ENCODE measurements at regions not wholly inside any gene's neighbourhood (a gene's known extent, or its start where the extent isn't known, plus 50 kb on each side); places are given as distances from the start of the nearest gene placed in this dataset.

DNA sequence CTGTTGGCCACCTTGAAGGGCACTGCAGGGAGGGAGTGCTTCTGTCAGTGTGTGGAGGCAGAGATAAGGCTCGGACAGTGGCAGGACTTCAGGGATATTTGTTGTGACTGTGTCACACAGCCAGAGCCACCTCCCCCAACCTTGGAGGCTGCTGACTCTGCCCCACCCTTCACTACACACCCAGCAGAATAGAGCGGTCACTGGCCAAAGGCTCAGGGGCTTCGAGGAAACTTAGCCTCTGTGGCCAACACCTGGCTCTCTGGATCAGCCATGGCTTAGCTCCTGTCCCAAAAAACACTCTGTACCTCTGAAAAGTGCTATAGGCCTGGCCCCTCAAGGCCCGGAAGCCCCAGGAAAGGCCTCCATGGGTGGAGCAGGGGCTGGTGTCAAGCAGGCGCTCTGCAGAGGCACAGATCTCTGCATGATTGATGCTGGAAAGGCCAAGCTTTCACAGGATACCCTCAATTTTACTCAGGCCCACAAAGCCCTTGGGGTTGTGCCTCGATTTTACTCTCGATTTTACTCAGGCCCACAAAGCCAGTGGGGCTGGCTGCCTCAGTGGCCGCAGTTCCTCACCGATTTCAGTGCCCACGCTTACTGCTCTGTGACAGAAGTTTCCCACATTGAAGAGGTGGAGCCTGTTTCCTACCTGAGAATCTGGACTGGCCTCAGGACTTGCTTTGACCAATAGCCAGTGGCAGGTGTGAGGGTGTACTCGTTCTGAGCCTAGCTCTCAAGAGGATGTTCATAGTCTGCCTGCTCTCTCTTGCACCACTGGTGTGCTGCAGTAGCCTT, 113.2 kb upstream of the GPR26 start:
- intact Hi-C loops (cut with micrococcal nuclease) = no loop called here
- Mint-ChIP-seq H3K4me3 (no peak overlapping the region), H3K27me3 (peaks cover 12% of the 10 kb centered on the region), H3K9me3 (no peaks in the 10 kb centered on the region), H3K36me3 (ENCODE audit: low read depth) (no peaks in the 10 kb centered on the region), H3K27ac (no peak overlapping the region), H3K4me1 (ENCODE audit: low read depth) (no peaks in the 10 kb centered on the region)

- intact Hi-C loops (cut with micrococcal nuclease) = no loop called here
- Mint-ChIP-seq H3K4me3 (no peak overlapping the region), H3K27me3 (peaks cover 13% of the 10 kb centered on the region), H3K36me3 (ENCODE audit: low read depth) (no peaks in the 10 kb centered on the region), H3K27ac (no peak overlapping the region), H3K9me3 (no peaks in the 10 kb centered on the region), H3K4me1 (ENCODE audit: low read depth) (no peaks in the 10 kb centered on the region)
These were observed 112.2 kb upstream of the GPR26 start for GRCh38 chr10:123553810-123554430.

- intact Hi-C loops (cut with micrococcal nuclease) = no loop called here
- Mint-ChIP-seq H3K27me3 (peaks cover 16% of the 10 kb centered on the region), H3K36me3 (ENCODE audit: low read depth) (no peaks in the 10 kb centered on the region), H3K9me3 (no peaks in the 10 kb centered on the region), H3K27ac (no peak overlapping the region), H3K4me3 (no peak overlapping the region), H3K4me1 (ENCODE audit: low read depth) (no peaks in the 10 kb centered on the region)
These were observed 111.5 kb upstream of the GPR26 start for GRCh38 chr10:123554656-123555055.

- H3K27me3 Mint-ChIP-seq = peaks cover 17% of the 10 kb centered on the region
- intact Hi-C loops (cut with micrococcal nuclease) = no loop called here
- H3K4me3 Mint-ChIP-seq = no peak overlapping the region
- no peaks in the 10 kb centered on the region for H3K4me1 Mint-ChIP-seq (ENCODE audit: low read depth)
- H3K36me3 Mint-ChIP-seq (ENCODE audit: low read depth) = no peaks in the 10 kb centered on the region
- no peak overlapping the region for H3K27ac Mint-ChIP-seq
- no peaks in the 10 kb centered on the region for H3K9me3 Mint-ChIP-seq
These were observed 110.5 kb upstream of the GPR26 start for GRCh38 chr10:123555616-123556015.

DNA sequence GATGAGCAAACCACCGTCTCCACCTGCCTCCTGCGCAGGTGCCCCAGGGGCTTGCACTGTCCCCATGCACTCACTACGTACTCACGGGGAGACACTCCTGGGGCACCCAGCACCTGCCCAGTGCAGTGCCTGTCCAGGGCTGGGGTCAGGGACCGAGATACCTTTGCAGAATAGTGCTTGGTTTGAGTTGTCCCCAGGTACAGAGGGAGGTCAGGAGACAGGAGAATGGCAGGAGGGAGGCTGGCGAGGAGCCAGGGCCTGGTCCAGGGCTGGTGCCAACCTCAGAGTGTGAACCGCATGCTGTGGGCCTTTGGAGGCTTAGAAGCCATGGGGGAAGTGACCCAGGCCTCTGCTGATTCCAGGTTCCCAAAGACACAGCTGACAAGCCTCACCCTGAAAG, 110.1 kb upstream of the GPR26 start:
- no peaks in the 10 kb centered on the region for H3K4me1 Mint-ChIP-seq (ENCODE audit: low read depth)
- no peaks in the 10 kb centered on the region for H3K9me3 Mint-ChIP-seq
- H3K27me3 Mint-ChIP-seq = peaks cover 20% of the 10 kb centered on the region
- H3K27ac Mint-ChIP-seq = no peak overlapping the region
- H3K36me3 Mint-ChIP-seq (ENCODE audit: low read depth) = no peaks in the 10 kb centered on the region
- H3K4me3 Mint-ChIP-seq = no peak overlapping the region
- intact Hi-C loops (cut with micrococcal nuclease) = no loop called here

DNA sequence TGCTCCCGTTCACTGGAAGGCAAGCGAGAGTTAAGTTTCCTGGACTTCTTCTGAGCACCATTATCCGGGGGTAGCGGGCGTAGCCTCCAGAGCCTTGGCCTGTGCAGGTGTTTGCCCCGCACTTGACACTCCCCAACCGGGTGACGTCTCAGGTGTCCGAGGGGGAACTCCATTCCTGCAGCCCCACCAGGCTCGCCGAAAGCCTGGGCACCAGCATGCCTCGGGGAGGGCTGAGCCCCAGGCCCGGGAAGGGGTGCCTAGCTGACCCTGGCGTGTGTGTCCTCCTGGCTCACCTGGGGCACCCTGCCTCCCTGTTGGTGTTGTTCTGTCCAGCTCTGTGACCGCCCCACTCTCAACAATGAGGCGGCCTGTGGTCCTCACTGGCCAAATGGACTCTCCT, 109.4 kb upstream of the GPR26 start:
- Mint-ChIP-seq H3K27me3 (peaks cover 17% of the 10 kb centered on the region), H3K36me3 (ENCODE audit: low read depth) (no peaks in the 10 kb centered on the region), H3K9me3 (no peaks in the 10 kb centered on the region), H3K27ac (no peak overlapping the region), H3K4me1 (ENCODE audit: low read depth) (no peaks in the 10 kb centered on the region), H3K4me3 (no peak overlapping the region)
- intact Hi-C loops (cut with micrococcal nuclease) = no loop called here

DNA sequence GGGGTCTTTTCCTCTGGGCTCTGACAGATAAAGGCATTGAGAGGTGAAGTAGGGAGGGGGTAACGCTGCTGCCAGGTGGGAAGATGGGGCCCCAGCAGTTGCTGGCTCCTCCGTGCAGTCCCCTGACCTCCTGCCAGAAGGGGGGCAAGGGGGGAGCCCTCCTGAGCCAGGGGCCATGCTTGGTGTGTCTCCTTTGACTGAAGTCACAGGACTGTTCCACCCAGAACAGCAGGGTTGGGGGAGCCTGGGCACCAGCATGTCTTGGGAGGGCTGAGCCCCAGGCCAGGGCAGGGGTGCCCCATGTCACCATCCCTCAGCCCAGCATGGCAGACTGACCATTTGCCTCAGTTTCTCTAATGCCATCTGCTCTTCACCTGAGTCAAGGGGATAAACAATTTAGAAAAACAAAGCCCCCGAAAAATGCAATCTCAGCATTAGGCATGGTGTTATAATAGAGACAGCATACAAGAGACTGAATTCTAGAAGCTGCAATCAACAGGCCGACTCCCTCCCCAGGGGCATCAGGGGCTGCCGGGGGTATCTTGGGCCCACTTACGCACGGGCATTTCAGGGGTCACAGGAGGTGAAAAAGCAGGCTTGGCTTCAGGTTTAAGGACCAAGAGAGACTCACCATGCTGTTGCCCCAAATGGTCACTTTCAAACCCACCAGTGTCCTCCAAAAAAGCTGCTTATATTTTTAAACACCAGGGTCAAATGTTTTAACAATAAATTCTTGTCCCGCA, 108.6 kb upstream of the GPR26 start:
- H3K36me3 Mint-ChIP-seq (ENCODE audit: low read depth) = no peaks in the 10 kb centered on the region
- no peak overlapping the region for H3K4me3 Mint-ChIP-seq
- peaks cover 18% of the 10 kb centered on the region for H3K27me3 Mint-ChIP-seq
- no peaks in the 10 kb centered on the region for H3K4me1 Mint-ChIP-seq (ENCODE audit: low read depth)
- no peak overlapping the region for H3K27ac Mint-ChIP-seq
- no peaks in the 10 kb centered on the region for H3K9me3 Mint-ChIP-seq
- intact Hi-C loops (cut with micrococcal nuclease) = no loop called here

DNA sequence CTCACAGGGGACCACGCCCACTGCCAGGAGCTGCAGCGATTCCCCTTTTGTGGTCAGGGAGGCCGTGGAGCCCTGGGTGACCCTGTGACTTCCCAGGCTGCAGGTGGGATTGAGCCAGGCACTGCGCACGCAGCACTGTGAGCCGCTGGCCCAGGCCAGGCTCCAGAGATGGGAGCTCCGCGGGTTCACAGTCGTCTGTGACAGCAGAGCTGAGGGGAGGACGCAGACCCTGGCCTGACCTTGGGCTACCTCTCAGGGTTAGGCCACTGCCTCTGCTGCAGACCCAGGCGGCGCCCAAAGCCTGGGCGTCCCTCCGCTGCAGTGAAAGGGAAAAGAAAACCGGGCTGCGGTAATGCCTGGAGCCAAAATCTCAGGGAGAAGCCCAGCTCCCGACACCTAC, 107.5 kb upstream of the GPR26 start:
- H3K27ac Mint-ChIP-seq = no peak overlapping the region
- no peak overlapping the region for H3K4me3 Mint-ChIP-seq
- H3K27me3 Mint-ChIP-seq = peaks cover 21% of the 10 kb centered on the region
- no peaks in the 10 kb centered on the region for H3K4me1 Mint-ChIP-seq (ENCODE audit: low read depth)
- no peaks in the 10 kb centered on the region for H3K9me3 Mint-ChIP-seq
- intact Hi-C loops (cut with micrococcal nuclease) = loop anchor here (1.0 kb wide), 2 partner anchors 425 to 514 kb away; no protein-coding TSS in a partner anchor
- no peaks in the 10 kb centered on the region for H3K36me3 Mint-ChIP-seq (ENCODE audit: low read depth)

DNA sequence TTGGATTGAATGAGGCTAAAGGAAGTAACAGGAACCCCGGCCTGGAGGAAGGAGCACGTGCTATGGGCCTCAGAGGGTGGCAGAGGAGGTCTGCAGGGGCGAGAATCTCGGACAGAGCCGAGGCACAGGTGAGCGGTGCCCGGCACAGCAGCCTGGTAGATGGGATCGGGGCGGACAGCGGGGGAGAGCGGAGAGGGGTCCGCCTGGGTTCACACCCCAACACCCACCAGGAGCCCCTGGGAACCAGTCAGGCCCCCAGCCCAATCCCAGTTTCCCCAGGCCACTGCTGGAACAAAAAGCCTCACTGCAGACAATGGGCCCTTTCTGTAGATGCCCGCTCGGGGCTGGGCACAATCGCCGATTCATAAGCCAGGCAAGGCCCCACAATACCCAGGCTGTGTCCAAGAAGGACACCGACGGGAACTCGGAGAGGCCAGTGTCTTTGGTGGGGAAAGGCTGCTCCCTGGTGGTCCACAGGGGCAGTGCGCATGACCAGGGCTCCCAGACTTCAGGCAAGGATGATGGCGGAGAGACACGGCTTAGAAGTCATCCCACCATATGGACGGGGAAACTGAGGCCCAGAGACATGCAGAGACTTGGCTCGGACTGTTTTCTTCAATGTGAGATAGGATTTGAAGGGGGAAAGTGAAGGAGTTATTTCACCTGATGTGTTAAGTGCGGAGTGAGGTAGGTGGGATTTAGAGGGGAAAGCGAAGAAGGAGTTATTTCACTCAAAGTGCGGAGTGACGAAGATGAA, 106.9 kb upstream of the GPR26 start:
- Mint-ChIP-seq H3K27ac (no peak overlapping the region), H3K27me3 (peaks cover 21% of the 10 kb centered on the region), H3K9me3 (no peaks in the 10 kb centered on the region), H3K4me1 (ENCODE audit: low read depth) (no peaks in the 10 kb centered on the region), H3K4me3 (no peak overlapping the region), H3K36me3 (ENCODE audit: low read depth) (no peaks in the 10 kb centered on the region)
- intact Hi-C loops (cut with micrococcal nuclease) = loop anchor here (1.0 kb wide), 2 partner anchors 426 to 515 kb away; no protein-coding TSS in a partner anchor

- Mint-ChIP-seq H3K36me3 (ENCODE audit: low read depth) (no peaks in the 10 kb centered on the region), H3K27me3 (peaks cover 23% of the 10 kb centered on the region), H3K27ac (no peak overlapping the region), H3K9me3 (no peaks in the 10 kb centered on the region), H3K4me1 (ENCODE audit: low read depth) (no peaks in the 10 kb centered on the region), H3K4me3 (no peak overlapping the region)
- intact Hi-C loops (cut with micrococcal nuclease) = loop anchor here (1.0 kb wide), 2 partner anchors 426 to 515 kb away; no protein-coding TSS in a partner anchor
These were observed 106.4 kb upstream of the GPR26 start for GRCh38 chr10:123559823-123560092.

- Mint-ChIP-seq H3K27me3 (peaks cover 22% of the 10 kb centered on the region), H3K4me3 (no peak overlapping the region), H3K27ac (no peak overlapping the region), H3K4me1 (ENCODE audit: low read depth) (no peaks in the 10 kb centered on the region), H3K9me3 (no peaks in the 10 kb centered on the region), H3K36me3 (ENCODE audit: low read depth) (no peaks in the 10 kb centered on the region)
- intact Hi-C loops (cut with micrococcal nuclease) = no loop called here
These were observed 105.6 kb upstream of the GPR26 start for GRCh38 chr10:123560301-123561140.

DNA sequence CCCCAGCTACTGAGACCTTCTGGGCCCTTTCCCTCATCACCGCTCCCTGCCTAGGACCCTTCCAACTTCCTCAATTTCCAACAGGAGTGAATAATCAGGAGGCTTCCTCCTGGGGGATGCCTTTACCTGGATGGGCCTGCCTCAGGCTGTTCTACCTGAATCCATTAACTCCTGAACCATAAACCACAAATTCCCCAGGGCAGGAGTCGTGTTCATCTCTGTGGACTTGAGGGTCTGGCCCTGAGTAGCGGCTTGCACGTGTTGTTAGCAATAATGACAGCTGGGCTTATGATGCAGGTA, 105.1 kb upstream of the GPR26 start:
- intact Hi-C loops (cut with micrococcal nuclease) = no loop called here
- H3K27me3 Mint-ChIP-seq = peaks cover 19% of the 10 kb centered on the region
- H3K4me3 Mint-ChIP-seq = no peak overlapping the region
- no peaks in the 10 kb centered on the region for H3K9me3 Mint-ChIP-seq
- H3K4me1 Mint-ChIP-seq (ENCODE audit: low read depth) = no peaks in the 10 kb centered on the region
- no peak overlapping the region for H3K27ac Mint-ChIP-seq
- H3K36me3 Mint-ChIP-seq (ENCODE audit: low read depth) = no peaks in the 10 kb centered on the region

DNA sequence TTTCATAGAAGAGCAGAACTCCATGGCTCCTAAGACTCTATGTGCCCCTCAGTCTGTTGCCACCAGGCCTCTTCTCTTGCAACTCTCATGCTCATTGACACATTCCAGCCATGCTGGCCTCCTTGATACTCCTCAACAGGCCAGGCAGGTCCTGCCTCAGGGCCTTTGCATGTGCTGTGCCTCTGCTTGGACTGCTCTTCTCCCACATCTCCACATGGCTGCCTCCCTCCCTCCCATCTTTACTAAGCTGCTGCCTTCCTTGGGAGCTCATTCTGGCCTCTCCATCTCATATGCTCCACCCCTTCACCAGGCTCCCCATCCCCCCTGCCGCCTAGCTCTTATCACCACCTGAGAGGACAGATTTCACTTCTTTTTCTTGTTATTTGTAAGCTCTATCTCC, 103.8 kb upstream of the GPR26 start:
- Mint-ChIP-seq H3K4me1 (ENCODE audit: low read depth) (no peaks in the 10 kb centered on the region), H3K4me3 (no peak overlapping the region), H3K9me3 (no peaks in the 10 kb centered on the region), H3K27ac (no peak overlapping the region), H3K27me3 (peaks cover 19% of the 10 kb centered on the region), H3K36me3 (ENCODE audit: low read depth) (no peaks in the 10 kb centered on the region)
- intact Hi-C loops (cut with micrococcal nuclease) = no loop called here
